Choroid plexus epithelial cell (primary cell): ENCODE measurements at regions not wholly inside any gene's neighbourhood (a gene's known extent, or its start where the extent isn't known, plus 50 kb on each side); places are given as distances from the start of the nearest gene placed in this dataset.

Experiments used
- DNase-seq: peaks from one replicate; pipeline ENCODE4 v3.0.0-alpha.2; 2010; ENCODE audit warnings: low read depth
- H3K4me3 ChIP-seq: 2 replicates; pipeline ENCODE4 v1.5.1; 2011; ENCODE audit warnings: low read depth, mild to moderate bottlenecking, control low read depth, low read length, moderate library complexity
- TF ChIP-seq, protein P1 (sequence below): conservative IDR thresholded peaks from 2 replicates; pipeline ENCODE4 v1.5.1; 2011; ENCODE audit warnings: low read depth, mild to moderate bottlenecking, control low read depth, inconsistent platforms, low read length, moderate library complexity

DNA sequence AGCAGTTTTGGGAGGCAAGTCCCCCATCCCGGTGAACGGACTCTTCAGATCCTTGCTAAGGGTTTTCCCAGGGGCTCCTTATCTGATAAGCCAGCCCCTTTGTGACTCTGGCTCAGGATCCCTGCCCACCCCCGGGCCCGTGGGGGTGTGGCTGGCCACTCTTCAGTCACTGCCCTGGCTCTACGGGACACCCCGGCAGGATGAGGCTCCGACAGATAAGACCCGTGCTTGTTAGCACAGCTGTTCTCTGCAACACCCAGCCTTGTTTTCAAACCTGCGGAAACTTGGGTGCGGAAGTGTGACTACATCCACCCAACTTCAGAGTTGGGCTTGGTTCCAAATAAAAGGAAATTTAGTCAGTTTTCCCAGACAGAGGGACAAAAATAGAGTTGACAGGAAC, 66.7 kb upstream of the PODXL start:
- peak; percentile 77 for DNase-seq
- TF ChIP-seq, protein P1, sequence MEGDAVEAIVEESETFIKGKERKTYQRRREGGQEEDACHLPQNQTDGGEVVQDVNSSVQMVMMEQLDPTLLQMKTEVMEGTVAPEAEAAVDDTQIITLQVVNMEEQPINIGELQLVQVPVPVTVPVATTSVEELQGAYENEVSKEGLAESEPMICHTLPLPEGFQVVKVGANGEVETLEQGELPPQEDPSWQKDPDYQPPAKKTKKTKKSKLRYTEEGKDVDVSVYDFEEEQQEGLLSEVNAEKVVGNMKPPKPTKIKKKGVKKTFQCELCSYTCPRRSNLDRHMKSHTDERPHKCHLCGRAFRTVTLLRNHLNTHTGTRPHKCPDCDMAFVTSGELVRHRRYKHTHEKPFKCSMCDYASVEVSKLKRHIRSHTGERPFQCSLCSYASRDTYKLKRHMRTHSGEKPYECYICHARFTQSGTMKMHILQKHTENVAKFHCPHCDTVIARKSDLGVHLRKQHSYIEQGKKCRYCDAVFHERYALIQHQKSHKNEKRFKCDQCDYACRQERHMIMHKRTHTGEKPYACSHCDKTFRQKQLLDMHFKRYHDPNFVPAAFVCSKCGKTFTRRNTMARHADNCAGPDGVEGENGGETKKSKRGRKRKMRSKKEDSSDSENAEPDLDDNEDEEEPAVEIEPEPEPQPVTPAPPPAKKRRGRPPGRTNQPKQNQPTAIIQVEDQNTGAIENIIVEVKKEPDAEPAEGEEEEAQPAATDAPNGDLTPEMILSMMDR, result no peak
- no peak overlapping the region for H3K4me3 ChIP-seq

DNA sequence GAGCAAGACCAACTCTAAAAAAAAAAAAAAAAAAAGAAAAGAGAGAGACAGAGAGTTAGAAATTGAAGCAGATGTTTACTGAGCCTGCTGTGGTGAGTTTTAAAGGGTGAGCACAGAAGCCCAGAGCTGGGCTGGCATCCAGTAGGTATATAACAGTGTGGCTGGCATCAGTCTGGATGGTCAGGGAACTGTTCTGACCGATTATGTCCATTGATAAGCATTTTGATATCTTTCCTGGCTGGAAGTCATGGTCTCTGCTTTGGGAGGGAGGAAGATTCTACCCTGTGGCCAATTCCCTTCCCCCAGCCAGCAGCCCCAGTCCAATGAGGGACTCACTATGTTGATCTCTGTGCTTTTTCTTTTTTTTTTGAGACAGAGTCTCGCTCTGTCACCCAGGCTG, 65.2 kb upstream of the PODXL start:
- no peak for DNase-seq
- H3K4me3 ChIP-seq, result no peak overlapping the region
- TF ChIP-seq, protein P1, result no peak

DNA sequence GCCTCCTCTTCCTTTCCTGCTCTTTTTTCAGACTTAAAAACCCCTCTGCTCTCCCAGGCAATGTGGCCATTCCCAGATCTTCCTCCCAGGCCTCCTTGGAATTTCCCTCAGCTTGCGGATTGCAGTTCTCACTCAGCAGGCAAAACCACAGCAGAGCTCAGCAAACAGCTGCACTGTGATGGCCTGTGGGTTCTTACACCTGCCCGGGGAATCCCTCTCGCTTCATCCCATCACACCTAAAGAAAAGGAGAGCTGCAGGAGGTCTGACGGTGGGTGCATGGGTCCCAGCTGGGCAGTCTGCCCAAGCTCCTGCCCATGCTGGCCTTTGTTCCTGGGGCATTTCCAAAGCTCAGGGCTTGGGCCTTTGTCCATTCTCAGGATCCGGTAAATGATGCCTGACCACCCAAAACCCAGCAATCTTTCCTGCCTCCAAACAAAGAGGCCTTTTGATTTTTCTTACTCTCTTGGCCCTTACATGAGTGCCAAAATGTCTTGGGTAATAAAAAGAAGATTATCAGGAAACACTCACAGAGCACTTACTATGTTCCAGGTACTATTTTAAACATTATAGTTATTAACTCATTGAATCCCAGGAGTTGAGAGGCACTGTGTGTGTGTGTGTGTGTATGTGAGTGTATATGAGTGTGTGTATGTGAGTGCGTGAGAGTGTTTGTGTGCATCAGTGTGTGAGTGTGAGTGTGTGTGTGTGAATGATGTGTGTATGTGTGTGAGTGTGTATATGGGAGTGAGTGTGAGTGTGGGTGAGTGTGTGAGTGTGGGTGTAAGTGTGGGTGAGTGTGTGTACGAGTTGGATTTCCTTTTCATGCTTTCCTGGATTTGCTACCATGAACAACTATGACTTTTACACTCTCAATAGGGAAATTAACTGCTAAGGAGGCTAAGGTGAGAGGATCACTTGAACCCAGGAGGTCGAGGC, 64.5 kb upstream of the PODXL start:
- H3K4me3 ChIP-seq, result no peak overlapping the region
- TF ChIP-seq, protein P1, result no peak
- DNase-seq, result peak; percentile 64

DNA sequence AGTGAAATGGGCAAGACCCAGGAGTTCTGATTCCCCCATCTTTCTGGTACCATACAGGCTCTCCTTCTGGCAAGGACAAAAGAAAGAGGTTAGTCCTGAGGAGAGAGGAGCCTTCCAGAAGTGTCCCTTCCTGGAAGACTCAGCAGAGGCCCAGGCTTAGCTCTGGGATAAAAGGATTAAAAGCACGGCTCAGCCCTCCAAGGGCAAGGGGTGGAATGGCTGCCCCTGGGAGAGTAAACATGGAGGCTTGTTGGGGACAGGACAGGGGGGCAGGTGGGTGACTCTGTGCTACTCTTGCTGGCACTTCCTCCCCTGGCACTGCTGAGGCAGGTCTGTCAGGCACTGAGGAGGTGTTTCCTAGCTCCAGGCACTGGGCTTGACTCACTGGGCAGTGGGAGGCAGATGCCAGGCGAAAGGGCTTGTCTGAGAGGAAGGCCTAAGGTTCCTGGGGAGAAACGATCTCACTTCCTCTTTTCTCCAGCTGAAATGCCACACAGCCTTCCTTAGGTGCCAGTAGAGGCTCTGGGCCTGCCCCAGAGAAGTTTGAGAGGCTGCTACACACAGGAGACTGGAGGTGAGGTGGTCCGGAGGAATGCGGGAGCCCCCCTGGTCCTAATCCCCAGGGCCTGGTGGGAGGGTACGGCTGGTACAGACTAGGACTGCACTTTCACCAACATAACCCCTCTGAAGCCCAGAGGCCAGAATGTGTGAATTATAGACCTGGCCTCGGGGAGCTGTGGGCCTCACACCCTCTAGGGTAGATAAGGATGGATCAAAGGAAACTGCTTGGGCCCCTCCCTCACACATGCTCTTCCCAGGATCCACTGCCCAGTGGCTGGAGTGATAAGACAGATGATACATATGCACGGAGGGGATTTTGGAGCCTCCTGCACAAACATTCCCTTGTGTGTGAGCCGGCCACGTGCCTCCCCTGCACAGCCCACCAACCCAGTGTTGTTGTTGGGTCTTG, 63.2 kb upstream of the PODXL start:
- no peak overlapping the region for H3K4me3 ChIP-seq
- TF ChIP-seq, protein P1, result no peak
- no peak for DNase-seq

DNA sequence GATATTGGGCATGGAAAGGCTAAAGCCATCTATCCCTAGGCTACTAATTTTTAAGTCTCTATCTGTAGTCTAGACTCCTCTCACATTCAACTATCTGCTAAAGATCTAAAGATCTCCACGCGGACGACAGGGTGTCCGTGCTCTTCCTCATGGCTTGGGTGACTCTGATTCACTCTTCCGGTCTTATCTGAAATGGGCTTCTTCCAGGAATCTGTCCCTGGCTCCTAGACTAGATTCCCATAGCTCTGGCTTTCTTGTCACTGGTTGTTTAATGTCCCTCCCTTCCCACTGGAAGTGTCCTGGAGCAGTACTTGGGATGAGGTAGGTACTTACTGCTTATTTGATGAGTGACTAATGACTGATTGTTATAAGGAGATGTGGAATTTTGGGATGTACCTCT, 62.0 kb upstream of the PODXL start:
- H3K4me3 ChIP-seq, result no peak overlapping the region
- TF ChIP-seq, protein P1, result no peak

DNA sequence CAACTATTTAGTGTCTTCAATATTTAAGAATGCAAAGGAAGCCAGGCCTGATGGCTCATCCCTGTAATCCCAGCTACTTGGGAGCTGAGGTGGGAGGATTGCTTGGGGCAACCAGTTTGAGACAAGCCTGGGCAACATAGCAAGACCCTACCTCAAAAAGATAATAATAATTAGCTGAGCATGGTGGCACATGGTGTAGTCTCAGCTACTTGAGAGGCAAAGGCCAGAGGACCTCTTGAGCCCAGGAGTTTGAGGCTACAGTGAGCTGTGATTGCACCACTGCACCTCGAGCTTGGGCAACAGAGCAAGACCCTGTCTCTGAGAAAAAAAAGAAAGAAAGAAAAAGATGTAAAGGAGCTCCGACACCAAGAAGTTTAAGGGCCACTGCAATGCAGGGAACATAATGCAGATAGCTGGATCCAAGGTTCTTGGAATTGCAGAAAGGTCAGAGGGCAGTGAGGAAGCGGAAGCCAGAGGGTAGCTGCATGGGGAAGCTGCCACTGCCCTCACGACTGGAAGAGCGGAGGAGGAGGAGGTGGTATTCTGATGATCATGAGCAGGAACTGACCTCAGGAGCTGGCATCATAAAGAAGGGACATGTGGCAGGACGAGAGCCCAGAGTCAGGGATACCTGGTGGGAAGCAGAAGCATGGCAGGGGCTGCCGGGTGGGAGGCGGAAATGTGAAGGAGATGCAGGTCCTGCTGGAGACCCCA, 60.2 kb upstream of the PODXL start:
- TF ChIP-seq, protein P1, result no peak
- H3K4me3 ChIP-seq, result no peak overlapping the region
- DNase-seq, result no peak

More for the DNA sequence above, 62.0 kb upstream of the PODXL start:
- no peak for DNase-seq
